ENCODE measurements at regions not wholly inside any gene's neighbourhood (a gene's known extent, or its start where the extent isn't known, plus 50 kb on each side); places are given as distances from the start of the nearest gene placed in this dataset.

GRCh38 chr14:38847161-38847560 is 255.9 kb downstream of the SEC23A start:
- TF ChIP-seq CTCF (conservative IDR thresholded peaks at IDR 0.05 in 1 of 2, IDR thresholded peaks at IDR 0.05 in 1 of 2; ENCODE audit: low read depth in 1 of 2, low read length in 2 of 2): no peak
- TF ChIP-seq EZH2 (IDR thresholded peaks at IDR 0.05; ENCODE audit: low read length, missing control alignments): no peak

Measured in fibroblast of lung (primary cell).